Gastrocnemius medialis (tissue), 4 donors: ENCODE measurements at regions not wholly inside any gene's neighbourhood (a gene's known extent, or its start where the extent isn't known, plus 50 kb on each side); places are given as distances from the start of the nearest gene placed in this dataset.

Experiments used
- POLR2A ChIP-seq, 2 donors: fragments of 450-650 bp; IDR thresholded peaks; one replicate each; pipeline ENCODE4 v1.6.1; 2017; ENCODE audit warnings: antibody characterized with exemption in 2 of 2, mild to moderate bottlenecking in 2 of 2, moderate library complexity in 2 of 2
- TF ChIP-seq, protein P1 (sequence below), 5 experiments: fragments of 450-650 bp in 3 of 5; fragments of 200-600 bp in 2 of 5; sonication (generic) in 2 of 5; IDR thresholded peaks in 4 of 5; conservative IDR thresholded peaks in 1 of 5; 1 replicate in 4 of 5; 2 replicates in 1 of 5; pipeline ENCODE4 v1.5.1; 2016 to 2019; ENCODE audit warnings: antibody characterized with exemption in 5 of 5, mild to moderate bottlenecking in 3 of 5, moderate library complexity in 3 of 5

DNA sequence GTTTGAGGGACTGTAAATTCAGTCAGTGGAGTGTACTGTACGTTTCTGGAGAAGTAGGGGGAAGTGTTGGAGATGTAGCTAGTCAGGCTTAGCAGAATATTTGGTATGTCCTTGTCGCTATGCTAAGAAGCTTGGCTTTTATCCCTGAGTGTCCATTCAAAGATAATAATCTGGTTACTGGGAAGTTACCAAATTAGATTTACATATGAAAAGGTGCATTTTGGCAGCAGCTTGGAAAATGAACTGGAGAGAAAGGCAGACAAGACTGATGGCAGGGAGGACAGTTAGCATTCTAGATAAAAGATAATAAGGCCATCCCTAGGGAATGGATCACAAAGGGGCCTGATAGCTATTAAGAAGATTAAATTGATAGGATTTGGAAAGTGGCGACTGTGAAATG is 58.7 kb downstream of the P2RY1 start:
- TF ChIP-seq, protein P1, sequence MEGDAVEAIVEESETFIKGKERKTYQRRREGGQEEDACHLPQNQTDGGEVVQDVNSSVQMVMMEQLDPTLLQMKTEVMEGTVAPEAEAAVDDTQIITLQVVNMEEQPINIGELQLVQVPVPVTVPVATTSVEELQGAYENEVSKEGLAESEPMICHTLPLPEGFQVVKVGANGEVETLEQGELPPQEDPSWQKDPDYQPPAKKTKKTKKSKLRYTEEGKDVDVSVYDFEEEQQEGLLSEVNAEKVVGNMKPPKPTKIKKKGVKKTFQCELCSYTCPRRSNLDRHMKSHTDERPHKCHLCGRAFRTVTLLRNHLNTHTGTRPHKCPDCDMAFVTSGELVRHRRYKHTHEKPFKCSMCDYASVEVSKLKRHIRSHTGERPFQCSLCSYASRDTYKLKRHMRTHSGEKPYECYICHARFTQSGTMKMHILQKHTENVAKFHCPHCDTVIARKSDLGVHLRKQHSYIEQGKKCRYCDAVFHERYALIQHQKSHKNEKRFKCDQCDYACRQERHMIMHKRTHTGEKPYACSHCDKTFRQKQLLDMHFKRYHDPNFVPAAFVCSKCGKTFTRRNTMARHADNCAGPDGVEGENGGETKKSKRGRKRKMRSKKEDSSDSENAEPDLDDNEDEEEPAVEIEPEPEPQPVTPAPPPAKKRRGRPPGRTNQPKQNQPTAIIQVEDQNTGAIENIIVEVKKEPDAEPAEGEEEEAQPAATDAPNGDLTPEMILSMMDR (IDR thresholded peaks at IDR 0.05 in 4 of 5, conservative IDR thresholded peaks at IDR 0.05 in 1 of 5) = no peak
- TF ChIP-seq POLR2A (IDR thresholded peaks at IDR 0.05) = no peak
